Activated naive CD4-positive, alpha-beta T cell treated with Interleukin-2 at 50 U/mL for 16 hours (primary cell): ENCODE measurements at regions not wholly inside any gene's neighbourhood (a gene's known extent, or its start where the extent isn't known, plus 50 kb on each side); places are given as distances from the start of the nearest gene placed in this dataset.

ENCODE experiments used
- DNase-seq: peaks from one replicate; pipeline ENCODE4 v3.0.0-alpha.2; 2020

DNA sequence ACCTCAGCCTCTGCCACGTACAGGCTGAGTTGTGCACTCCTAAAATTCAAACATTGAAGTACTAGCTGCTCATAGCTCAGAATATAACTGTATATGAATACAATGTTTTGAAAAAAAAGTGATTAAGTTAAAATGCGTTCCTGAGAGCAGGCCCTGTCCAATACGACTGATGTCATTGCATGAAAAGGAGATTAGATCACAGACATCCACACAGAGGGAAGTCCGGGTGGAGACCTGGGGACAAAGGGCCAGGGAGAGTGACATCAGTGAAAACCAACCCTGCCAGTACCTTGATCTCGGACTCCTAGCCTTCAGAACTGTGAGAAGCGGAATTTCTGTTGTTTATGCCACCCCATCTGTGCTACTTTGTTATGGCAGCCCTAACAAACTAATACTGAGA, 311.4 kb upstream of the NR2F2 start:
- no peak for DNase-seq

GRCh38 chr15:96020133-96020532, 310.4 kb upstream of the NR2F2 start:
- DNase-seq: no peak

DNA sequence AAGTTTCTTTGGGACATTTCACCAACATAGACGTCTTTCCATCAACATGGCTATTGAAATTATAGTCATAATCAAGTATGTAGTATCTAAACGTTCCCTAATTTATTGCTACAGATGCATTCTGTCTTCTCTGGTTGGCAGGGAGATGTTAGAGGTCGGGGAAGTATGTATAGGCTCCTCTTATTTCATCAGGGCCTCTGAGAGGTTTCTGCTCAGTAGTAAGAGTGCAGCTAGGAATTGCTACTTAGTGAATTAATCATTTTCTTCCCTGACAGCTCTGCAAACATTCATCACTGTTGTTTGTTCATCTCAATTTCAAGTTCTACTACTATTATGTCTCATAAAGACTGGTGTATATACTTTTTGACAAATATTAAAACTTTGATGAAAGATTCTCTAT, 309.7 kb upstream of the NR2F2 start:
- no peak for DNase-seq

DNA sequence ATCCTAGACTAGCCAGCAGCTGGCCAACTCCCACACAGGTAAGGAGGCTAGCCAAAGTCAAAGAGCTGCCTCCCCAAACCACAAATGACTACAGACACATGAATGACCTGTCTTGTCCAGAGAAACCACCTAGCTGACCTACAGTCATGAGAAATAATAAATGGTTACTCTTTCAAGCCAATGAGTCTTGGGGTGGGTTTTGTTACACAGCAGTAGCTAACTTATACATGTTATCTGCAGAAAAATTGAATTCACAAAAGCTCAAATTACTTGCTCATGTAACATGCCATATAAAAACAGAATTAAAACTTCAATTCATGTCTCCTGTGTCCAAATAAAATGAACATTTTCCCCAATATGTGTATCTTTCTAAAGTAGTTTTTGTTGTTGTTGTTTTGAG, 307.4 kb upstream of the NR2F2 start:
- no peak for DNase-seq

GRCh38 chr15:96027501-96027900, 303.0 kb upstream of the NR2F2 start:
- DNase-seq: no peak

DNA sequence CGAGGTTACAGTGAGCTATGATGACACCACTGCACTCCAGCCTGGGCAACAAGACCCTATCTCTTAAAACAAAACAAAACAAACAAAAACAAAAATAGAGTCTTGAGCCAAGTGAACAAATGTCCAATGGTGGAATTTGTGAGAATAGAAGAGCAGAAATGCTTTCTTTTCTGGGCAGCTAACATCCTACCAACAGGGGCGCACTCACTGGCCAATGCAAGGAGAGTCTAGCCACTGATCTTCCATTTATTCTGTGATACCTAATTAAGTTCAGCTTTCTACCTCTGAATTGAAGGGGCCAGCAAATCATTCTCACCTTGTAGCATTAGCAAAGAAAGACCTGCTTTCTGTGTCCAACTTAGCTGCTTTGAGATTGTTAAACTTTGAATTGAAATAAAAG, 301.9 kb upstream of the NR2F2 start:
- DNase-seq: no peak

DNA sequence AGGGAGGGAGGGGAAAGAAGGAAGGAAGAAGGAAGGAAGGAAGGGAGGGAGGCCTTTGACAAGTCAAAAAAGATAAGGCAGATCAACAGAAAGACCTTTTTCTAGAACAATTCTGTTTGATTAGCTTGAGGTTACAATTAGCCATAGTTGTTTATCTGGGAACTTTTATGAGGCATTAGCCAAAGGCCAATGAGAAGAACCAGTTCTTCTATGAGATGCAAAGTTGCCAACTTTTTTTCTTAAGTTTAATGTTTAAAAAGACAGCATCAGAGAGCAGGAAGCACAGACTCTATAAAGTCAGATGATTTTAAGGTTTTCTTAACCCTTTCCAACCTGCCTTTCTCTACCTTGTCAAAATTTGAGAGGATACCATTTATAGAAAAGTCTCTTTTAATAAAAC, 301.3 kb upstream of the NR2F2 start:
- DNase-seq: no peak

DNA sequence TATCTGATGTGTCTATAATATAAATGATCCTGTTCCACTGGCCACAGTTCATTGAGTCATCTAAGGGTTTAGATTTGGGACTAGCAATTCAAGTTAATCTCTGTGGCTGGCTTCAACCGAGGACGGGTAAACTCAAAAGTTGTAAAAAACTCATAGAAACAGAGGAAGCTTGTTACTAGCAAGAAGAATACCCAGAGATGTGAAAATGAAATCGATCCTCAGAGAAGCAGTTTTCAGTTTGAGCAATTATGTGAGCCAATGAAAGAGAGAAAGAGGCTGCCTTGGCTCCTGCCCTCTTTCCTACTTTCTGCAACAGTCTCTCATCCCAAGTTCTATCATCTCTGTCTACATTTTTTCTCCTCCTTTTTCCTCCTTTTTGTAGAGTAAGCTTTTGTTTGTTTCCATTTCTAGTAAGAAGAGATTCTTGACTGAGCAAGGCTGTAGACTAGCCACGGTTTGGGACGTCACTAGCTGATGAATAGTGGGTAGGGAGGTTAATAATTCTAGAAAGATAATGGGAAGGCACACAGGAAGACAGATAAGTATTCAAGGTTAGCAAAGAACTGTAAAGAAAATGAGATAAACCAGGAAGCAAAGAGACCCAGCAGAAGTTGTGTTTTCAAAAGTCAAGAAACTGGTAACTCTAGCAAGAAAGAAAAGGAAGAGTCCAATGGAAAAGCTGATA, 298.9 kb upstream of the NR2F2 start:
- DNase-seq: no peak

- no peak for DNase-seq
Measured at GRCh38 chr15:96035091-96035490, 295.4 kb upstream of the NR2F2 start.

- no peak for DNase-seq
Measured at GRCh38 chr15:96035635-96036034, 294.9 kb upstream of the NR2F2 start.

GRCh38 chr15:96037584-96037983, 292.9 kb upstream of the NR2F2 start:
- no peak for DNase-seq

DNA sequence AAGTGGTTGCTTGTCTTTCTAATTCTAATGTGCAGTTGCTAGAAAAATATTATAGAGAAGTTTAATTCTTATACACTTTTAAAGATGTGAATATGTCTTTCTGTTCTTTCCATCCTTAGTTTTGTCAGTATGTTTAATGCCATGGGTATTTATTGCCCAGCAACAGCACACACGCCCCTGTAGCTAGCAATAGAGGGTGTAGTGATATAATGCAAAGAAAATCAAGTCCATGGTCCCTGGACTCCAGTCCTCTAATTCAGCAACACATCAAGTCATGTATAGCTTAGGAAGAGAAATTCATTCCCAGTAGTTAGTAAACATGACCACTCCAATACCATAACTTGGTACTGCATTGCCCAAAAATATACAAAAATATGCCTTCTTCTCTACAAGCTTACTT, 292.4 kb upstream of the NR2F2 start:
- no peak for DNase-seq

DNA sequence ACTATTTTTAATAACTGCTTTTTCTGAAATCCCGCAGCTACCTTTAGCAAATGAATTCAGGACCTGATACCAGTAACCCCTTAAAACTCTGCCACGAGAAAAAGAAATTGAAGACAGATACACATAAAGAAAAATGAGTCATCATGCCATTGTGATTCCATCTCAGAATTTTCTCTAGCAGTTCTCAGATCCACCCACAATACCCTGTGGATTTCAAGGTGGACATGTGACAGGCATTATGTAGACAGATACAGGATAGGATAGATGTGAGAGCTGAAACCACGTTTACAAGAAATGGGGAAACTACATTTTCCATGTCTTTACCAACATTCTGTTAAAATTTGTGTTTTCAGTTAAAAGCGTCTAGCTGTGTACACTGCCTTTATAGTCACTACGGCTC, 291.9 kb upstream of the NR2F2 start:
- DNase-seq: no peak

DNA sequence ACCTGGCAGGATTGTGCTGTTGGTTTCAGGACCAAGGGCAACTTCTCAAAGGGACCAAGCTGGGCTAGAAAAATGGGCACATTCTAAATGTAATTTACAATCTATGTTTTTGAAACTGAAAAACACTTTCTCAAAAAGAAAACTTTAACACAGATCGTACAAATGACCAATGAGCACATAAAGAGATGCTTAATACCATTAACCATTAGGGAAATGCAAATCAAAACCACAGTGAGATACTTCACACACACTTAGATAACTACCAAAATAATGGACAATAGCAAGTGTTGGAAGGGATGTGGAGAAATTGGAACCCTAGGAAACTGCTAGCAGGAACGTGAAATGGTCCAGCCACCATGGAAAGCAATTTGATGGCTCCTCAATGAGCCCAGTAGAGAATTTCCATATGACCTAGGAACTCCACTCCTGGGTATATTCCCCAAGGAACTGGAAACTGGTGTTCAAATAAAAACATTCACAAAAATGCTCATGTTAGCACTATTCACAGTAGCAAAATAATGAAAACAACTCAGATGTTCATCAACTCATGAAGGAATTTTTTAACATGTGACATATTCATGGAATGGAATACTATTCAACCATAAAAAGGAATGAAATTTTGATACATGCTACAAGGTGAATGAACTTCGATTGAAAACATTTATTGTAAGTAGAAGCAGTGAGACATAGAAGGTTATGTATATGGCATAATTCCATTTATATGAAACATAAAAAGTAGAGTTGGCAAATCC, 288.3 kb upstream of the NR2F2 start:
- DNase-seq: no peak

- no peak for DNase-seq
Measured at GRCh38 chr15:96042734-96043224, 287.7 kb upstream of the NR2F2 start.

- DNase-seq: no peak
Measured at GRCh38 chr15:96043591-96044171, 286.8 kb upstream of the NR2F2 start.

- DNase-seq: no peak
Measured at GRCh38 chr15:96046620-96047240, 283.8 kb upstream of the NR2F2 start.

DNA sequence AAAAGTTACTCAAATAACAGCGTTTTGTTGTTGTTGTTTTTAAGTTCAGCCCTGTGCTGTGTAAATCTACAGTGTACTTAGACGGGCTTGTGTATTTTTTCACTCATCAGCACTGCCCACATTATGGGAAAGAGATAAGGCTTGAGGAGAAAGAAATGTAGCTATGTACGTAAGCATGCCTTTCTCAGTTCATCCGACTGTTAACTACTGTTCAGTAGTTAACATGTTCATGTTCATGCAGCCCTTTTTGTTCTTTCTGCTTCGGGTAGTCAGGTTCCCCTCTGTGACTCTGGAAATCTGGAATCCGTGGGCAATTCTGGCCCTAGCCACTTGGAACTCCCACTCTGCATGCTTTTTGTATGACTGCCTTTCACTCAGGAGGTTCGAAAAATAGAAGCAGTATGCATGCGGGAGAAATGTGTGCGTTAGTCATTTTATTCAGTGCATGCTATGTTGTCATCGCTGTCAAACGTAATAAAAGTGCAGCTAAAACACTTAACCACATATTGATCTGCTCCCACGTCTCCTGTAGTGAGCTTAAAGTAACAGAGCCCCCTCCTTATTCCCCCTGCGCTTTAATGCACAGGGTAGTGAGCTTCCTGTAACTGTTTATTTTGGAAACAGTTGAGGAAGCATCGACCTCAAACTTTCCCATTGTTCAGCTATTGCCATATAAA, 283.1 kb upstream of the NR2F2 start:
- no peak for DNase-seq

GRCh38 chr15:96049323-96049722, 281.2 kb upstream of the NR2F2 start:
- DNase-seq: no peak

- no peak for DNase-seq
Measured at GRCh38 chr15:96049766-96050165, 280.7 kb upstream of the NR2F2 start.

- DNase-seq: no peak
Measured at GRCh38 chr15:96051598-96051997, 278.9 kb upstream of the NR2F2 start.

DNA sequence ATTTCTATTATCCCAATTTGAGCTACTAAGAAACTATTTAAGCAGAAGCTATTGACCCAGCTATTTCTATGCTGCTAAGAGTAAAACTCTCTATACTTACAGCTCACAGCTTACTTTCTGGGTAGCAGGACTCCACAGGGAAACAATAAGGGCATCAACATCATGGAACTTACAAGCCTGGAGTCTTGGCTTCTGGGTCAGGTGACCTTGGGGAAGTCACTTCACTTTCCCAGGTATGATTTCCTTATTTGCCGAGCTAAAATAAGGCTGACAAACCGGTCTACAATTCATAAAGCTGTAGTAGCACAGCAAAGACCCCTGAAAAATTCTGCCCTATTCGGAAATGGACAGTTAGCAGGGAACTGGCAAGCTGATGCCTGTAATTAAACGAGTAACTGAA, 278.3 kb upstream of the NR2F2 start:
- no peak for DNase-seq

- no peak for DNase-seq
Measured at GRCh38 chr15:96052572-96053030, 277.9 kb upstream of the NR2F2 start.
